ENCODE measurements at regions not wholly inside any gene's neighbourhood (a gene's known extent, or its start where the extent isn't known, plus 50 kb on each side); places are given as distances from the start of the nearest gene placed in this dataset.

DNA sequence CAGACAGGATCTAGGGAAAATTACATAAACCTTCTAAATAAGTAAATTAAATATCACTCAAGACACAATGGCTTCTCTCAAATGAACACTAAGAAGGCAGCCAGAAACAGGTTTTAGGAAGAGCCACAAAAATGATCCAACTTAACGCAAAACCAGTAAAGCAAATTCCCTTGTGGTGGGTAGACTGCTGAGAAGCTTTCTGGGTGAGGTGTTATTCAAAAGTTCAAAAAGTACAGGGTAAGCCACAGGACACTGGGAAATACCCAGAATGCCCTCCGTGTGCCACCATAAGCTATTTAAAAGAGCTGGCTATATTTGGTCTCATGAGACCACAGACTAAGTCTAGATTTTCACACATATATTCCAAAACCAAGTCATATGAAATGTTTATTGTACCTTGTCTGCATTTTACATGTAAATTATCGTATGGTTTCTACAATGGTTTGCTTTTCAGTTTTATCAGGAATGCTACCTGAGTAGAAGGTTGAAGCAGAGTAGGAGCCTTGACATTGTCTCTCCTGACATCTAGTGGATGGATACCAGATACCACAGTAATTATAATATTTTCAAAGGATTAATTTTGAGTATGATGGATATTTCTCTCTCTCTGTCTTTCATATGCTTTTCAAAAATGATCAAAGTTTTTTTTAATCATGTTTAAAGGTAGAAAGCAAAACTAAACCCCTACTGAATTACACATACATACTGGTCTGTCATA lies 109.3 kb upstream of the KLHL13 start:
- Histone ChIP-seq H3K27ac (ENCODE audit: low read depth, low read length, poor library complexity, severe bottlenecking) (no peak overlapping the region), H3K4me2 (ENCODE audit: low read length) (no peak overlapping the region), H3K4me1 (ENCODE audit: insufficient read depth, low read length, poor library complexity, severe bottlenecking) (no peaks in the 10 kb centered on the region), H3K9me2 (ENCODE audit: insufficient read depth, low read length) (no peaks in the 10 kb centered on the region), H3K79me2 (ENCODE audit: insufficient read depth, low read depth, low read length) (no peaks in the 10 kb centered on the region), H3K4me3 (ENCODE audit: low read depth, low read length, poor library complexity, severe bottlenecking) (no peak overlapping the region), H2AFZ (ENCODE audit: low read length) (no peak overlapping the region), H4K20me1 (ENCODE audit: insufficient read depth, low read length) (no peaks in the 10 kb centered on the region), H3K9me3 (ENCODE audit: low read length) (no peaks in the 10 kb centered on the region), H3K36me3 (ENCODE audit: insufficient read depth, low read length) (no peaks in the 10 kb centered on the region)
- TF ChIP-seq, protein P1, sequence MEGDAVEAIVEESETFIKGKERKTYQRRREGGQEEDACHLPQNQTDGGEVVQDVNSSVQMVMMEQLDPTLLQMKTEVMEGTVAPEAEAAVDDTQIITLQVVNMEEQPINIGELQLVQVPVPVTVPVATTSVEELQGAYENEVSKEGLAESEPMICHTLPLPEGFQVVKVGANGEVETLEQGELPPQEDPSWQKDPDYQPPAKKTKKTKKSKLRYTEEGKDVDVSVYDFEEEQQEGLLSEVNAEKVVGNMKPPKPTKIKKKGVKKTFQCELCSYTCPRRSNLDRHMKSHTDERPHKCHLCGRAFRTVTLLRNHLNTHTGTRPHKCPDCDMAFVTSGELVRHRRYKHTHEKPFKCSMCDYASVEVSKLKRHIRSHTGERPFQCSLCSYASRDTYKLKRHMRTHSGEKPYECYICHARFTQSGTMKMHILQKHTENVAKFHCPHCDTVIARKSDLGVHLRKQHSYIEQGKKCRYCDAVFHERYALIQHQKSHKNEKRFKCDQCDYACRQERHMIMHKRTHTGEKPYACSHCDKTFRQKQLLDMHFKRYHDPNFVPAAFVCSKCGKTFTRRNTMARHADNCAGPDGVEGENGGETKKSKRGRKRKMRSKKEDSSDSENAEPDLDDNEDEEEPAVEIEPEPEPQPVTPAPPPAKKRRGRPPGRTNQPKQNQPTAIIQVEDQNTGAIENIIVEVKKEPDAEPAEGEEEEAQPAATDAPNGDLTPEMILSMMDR (conservative IDR thresholded peaks at IDR 0.05; ENCODE audit: low read length): peak; percentile 74
- TF ChIP-seq EZH2phosphoT487 (IDR thresholded peaks at IDR 0.05; ENCODE audit: borderline replicate concordance, low read depth, low read length): no peak
- ChIA-PET POLR2A (interaction anchor here (2.4 kb wide), 1 partner anchor 13 kb away, joined by 8 read pairs; no protein-coding TSS in a partner anchor), CTCF (ENCODE audit: unreplicated experiment) (no interaction called here)
- intact Hi-C loops (cut with micrococcal nuclease; ENCODE audit: unreplicated experiment): loop anchor here (10.0 kb wide), 1 partner anchor 231 kb away; no protein-coding TSS in a partner anchor
- DNase-seq (ENCODE audit: low spot score): peak; percentile 27
- BruUV-seq (replicated peaks): no TSS peak

DNA sequence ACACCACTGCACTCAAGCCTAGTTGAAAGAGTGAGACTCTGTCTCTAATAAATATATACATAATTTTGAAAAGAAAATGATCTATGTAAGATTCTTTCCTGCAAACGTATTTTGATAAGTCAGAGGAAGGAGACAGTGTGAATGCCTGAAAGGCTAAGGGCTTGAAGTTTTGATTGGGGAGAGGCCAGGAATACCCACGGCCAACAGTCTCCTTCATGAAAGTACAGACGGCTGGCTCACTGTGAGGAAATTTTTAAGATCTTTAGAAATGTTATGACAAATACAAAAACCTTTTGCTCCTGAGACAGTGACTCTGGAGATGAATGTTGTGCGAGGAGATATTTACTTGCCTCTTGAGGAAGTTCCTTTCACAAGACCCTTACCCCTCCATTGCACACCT lies 111.4 kb upstream of the KLHL13 start:
- DNase-seq (ENCODE audit: low spot score): no peak
- intact Hi-C loops (cut with micrococcal nuclease; ENCODE audit: unreplicated experiment): loop anchor here (10.0 kb wide), 1 partner anchor 233 kb away; no protein-coding TSS in a partner anchor
- ChIA-PET POLR2A (no interaction called here), CTCF (ENCODE audit: unreplicated experiment) (no interaction called here)
- no peak overlapping the region for H3K27ac ChIP-seq (ENCODE audit: low read depth, low read length, poor library complexity, severe bottlenecking)
- H3K4me2 ChIP-seq (ENCODE audit: low read length): no peak overlapping the region
- H3K4me1 ChIP-seq (ENCODE audit: insufficient read depth, low read length, poor library complexity, severe bottlenecking): no peaks in the 10 kb centered on the region
- no peaks in the 10 kb centered on the region for H3K36me3 ChIP-seq (ENCODE audit: insufficient read depth, low read length)
- H3K9me3 ChIP-seq (ENCODE audit: low read length): no peaks in the 10 kb centered on the region
- no peak for TF ChIP-seq EZH2phosphoT487 (IDR thresholded peaks at IDR 0.05; ENCODE audit: borderline replicate concordance, low read depth, low read length)
- TF ChIP-seq, protein P1 (conservative IDR thresholded peaks at IDR 0.05; ENCODE audit: low read length): no peak
- H4K20me1 ChIP-seq (ENCODE audit: insufficient read depth, low read length): no peaks in the 10 kb centered on the region
- no peaks in the 10 kb centered on the region for H3K79me2 ChIP-seq (ENCODE audit: insufficient read depth, low read depth, low read length)
- H2AFZ ChIP-seq (ENCODE audit: low read length): no peak overlapping the region
- no peak overlapping the region for H3K4me3 ChIP-seq (ENCODE audit: low read depth, low read length, poor library complexity, severe bottlenecking)
- no peaks in the 10 kb centered on the region for H3K9me2 ChIP-seq (ENCODE audit: insufficient read depth, low read length)
- BruUV-seq (replicated peaks): no TSS peak

DNA sequence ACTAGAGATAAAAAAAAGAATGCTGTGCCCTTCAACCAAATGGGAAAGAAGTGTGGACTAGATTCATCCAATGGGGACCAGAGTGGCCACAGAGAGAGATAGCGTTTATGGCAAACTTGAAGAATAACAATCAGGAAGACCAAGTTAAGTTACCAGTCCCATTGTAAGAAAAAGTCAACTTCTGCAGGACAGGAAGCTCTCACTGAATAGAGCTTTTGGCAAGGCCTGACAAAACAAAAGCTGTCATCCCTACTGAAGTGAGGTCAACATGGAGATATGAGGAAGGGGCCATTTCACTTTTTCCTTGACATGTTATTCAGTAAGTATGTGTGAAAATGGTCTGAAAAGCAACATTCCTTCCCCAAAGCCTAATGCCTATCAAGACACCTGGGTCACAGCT lies 111.8 kb upstream of the KLHL13 start:
- Histone ChIP-seq H3K4me2 (ENCODE audit: low read length) (no peak overlapping the region), H3K79me2 (ENCODE audit: insufficient read depth, low read depth, low read length) (no peaks in the 10 kb centered on the region), H4K20me1 (ENCODE audit: insufficient read depth, low read length) (no peaks in the 10 kb centered on the region), H3K4me3 (ENCODE audit: low read depth, low read length, poor library complexity, severe bottlenecking) (no peak overlapping the region), H3K9me3 (ENCODE audit: low read length) (no peaks in the 10 kb centered on the region), H3K36me3 (ENCODE audit: insufficient read depth, low read length) (no peaks in the 10 kb centered on the region), H2AFZ (ENCODE audit: low read length) (no peak overlapping the region), H3K27ac (ENCODE audit: low read depth, low read length, poor library complexity, severe bottlenecking) (no peak overlapping the region), H3K4me1 (ENCODE audit: insufficient read depth, low read length, poor library complexity, severe bottlenecking) (no peaks in the 10 kb centered on the region), H3K9me2 (ENCODE audit: insufficient read depth, low read length) (no peaks in the 10 kb centered on the region)
- intact Hi-C loops (cut with micrococcal nuclease; ENCODE audit: unreplicated experiment): loop anchor here (10.0 kb wide), 1 partner anchor 234 kb away; no protein-coding TSS in a partner anchor
- ChIA-PET CTCF (ENCODE audit: unreplicated experiment) (no interaction called here), POLR2A (no interaction called here)
- no peak for DNase-seq (ENCODE audit: low spot score)
- no TSS peak for BruUV-seq (replicated peaks)
- TF ChIP-seq EZH2phosphoT487 (IDR thresholded peaks at IDR 0.05; ENCODE audit: borderline replicate concordance, low read depth, low read length): no peak
- TF ChIP-seq, protein P1 (conservative IDR thresholded peaks at IDR 0.05; ENCODE audit: low read length): no peak

All from OCI-LY7 (cell line).